Activated CD8-positive, alpha-beta T cell treated with anti-CD3 and anti-CD28 coated beads, Interleukin-2, amount 10 ng/mL, durations not matched to agents 7 days and 5 days (primary cell): ENCODE measurements at regions not wholly inside any gene's neighbourhood (a gene's known extent, or its start where the extent isn't known, plus 50 kb on each side); places are given as distances from the start of the nearest gene placed in this dataset.

ENCODE experiments used
- ATAC-seq: fragments of 150-1000 bp; cut with Tn5 transposase; one replicate; pipeline ENCODE4 v1.10.0; 2021; ENCODE audit warnings: moderate library complexity
- CTCF ChIA-PET: fragments of 350-600 bp; sonication (Branson Sonifier 250); formaldehyde crosslinking; loops from one replicate; lab custom pipeline; 2021; ENCODE audit warnings: antibody characterized with exemption; lab: Charles Lee
- POLR2A ChIA-PET: fragments of 350-600 bp; sonication (Branson Sonifier 250); formaldehyde crosslinking; loops from one replicate; lab custom pipeline; 2021; ENCODE audit warnings: antibody characterized with exemption; lab: Charles Lee
- DNase-seq: peaks from one replicate; pipeline ENCODE4 v3.0.0-alpha.2; 2020
- H3K27ac Mint-ChIP-seq: one replicate; pipeline ENCODE4 v1.8.0; 2021; ENCODE audit warnings: mild to moderate bottlenecking, mixed read lengths
- H3K27me3 Mint-ChIP-seq: one replicate; pipeline ENCODE4 v1.8.0; 2021; ENCODE audit warnings: low read depth, mixed read lengths
- H3K36me3 Mint-ChIP-seq: one replicate; pipeline ENCODE4 v1.8.0; 2021; ENCODE audit warnings: low read depth, mixed read lengths
- H3K4me1 Mint-ChIP-seq: one replicate; pipeline ENCODE4 v1.8.0; 2021; ENCODE audit warnings: low read depth, mixed read lengths
- H3K4me3 Mint-ChIP-seq: one replicate; pipeline ENCODE4 v1.8.0; 2021; ENCODE audit warnings: mild to moderate bottlenecking, mixed read lengths
- H3K9me3 Mint-ChIP-seq: one replicate; pipeline ENCODE4 v1.8.0; 2022; ENCODE audit warnings: mixed read lengths; ENCODE audit not compliant: insufficient read depth

DNA sequence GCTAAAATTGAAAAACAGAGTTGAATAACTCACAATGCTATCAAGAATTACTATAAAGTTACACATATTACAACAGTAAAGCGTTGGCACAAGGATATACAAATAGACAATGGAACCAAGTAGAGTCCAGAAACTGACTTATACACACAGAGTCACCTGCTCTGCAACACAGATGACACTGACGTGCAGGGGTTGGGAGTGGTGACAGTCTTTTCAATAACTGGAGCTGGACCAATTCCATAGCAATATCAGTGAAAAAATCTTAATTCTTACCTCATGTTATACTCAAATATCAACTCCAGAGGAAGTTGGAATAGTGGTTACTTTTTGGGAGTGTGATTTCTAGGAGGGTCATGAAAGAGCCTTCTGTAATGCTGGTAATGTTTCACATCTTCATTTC lies 62.5 kb upstream of the NPY start:
- no peaks in the 10 kb centered on the region for H3K9me3 Mint-ChIP-seq
- CTCF ChIA-PET: no interaction called here
- no peak for DNase-seq

DNA sequence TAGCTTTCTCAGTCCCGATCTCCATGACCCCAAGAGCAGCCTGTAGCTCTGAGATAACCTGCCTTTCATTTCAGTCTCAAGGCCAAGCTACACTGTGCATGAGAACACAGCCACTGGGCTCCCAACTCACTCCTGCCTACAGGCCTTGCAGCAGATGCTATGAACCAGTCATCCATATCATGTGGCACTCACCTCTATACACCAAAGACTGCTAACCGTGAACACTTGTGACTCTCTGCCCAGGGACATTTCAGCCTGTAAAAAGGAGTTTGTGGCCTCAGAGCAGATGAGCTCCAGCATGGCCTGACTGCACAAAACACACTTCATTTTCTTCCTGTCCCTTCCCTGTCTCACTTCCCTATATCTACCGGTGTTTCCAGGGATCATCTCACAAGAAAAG lies 56.9 kb upstream of the NPY start:
- no peak overlapping the region for H3K27ac Mint-ChIP-seq
- H3K4me1 Mint-ChIP-seq: peaks cover 15% of the 10 kb centered on the region
- ATAC-seq (peak; percentile 23), DNase-seq (no peak)
- peaks cover 19% of the 10 kb centered on the region for H3K27me3 Mint-ChIP-seq
- no peak overlapping the region for H3K4me3 Mint-ChIP-seq
- H3K9me3 Mint-ChIP-seq: no peaks in the 10 kb centered on the region
- CTCF ChIA-PET: no interaction called here
- POLR2A ChIA-PET: interaction anchor here (0.6 kb wide), 1 partner anchor 331 kb away, joined by 3 read pairs; no protein-coding TSS in a partner anchor
- H3K36me3 Mint-ChIP-seq: no peaks in the 10 kb centered on the region

More for the DNA sequence above, 62.5 kb upstream of the NPY start:
- no peak overlapping the region for H3K27ac Mint-ChIP-seq
- no peaks in the 10 kb centered on the region for H3K36me3 Mint-ChIP-seq
- no peaks in the 10 kb centered on the region for H3K4me1 Mint-ChIP-seq
- POLR2A ChIA-PET: no interaction called here
- H3K27me3 Mint-ChIP-seq: peaks cover 14% of the 10 kb centered on the region
- ATAC-seq: no peak
- no peak overlapping the region for H3K4me3 Mint-ChIP-seq

DNA sequence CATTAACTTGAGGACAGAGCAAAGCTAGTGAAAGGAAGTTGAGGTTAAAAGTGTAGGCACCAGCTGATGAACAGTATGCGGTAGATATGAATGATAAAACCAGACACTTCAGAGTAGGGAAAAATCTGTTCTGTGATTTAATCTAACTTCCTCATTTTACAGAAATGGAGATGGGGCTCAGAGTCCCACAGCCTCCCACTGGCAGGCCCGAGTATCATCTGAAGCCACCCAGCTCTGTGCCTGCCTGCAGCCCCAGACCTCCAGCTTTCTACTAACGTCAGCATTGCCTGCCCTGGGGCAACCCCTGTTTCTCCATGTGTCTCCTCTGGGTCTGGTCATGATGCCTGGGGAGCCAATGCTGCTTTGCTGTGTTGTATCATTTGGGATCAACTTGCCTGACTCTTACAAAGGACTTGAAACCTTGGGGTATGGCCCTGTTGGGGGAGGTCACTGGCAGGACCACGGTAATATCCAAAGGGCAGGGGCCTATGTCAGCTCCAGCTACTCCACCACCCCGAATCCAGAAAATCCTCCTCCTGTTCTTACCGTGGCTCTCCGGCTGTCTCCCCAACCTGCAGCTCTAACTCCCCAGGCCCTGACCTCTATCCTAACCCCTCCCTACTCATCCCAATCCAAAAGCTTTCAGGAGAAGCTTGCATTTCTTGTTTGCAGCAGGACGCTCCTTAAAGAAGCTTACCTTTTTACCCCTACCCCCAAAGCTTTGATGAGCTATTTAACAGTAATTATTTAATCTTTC lies 56.2 kb upstream of the NPY start:
- ChIA-PET CTCF (no interaction called here), POLR2A (interaction anchor here (0.6 kb wide), 1 partner anchor 332 kb away, joined by 3 read pairs; no protein-coding TSS in a partner anchor)
- Mint-ChIP-seq H3K9me3 (no peaks in the 10 kb centered on the region), H3K27ac (no peak overlapping the region), H3K36me3 (no peaks in the 10 kb centered on the region), H3K4me3 (no peak overlapping the region), H3K4me1 (peaks cover 15% of the 10 kb centered on the region), H3K27me3 (peaks cover 21% of the 10 kb centered on the region)
- ATAC-seq (peak; percentile 79), DNase-seq (peak; percentile 25)

DNA sequence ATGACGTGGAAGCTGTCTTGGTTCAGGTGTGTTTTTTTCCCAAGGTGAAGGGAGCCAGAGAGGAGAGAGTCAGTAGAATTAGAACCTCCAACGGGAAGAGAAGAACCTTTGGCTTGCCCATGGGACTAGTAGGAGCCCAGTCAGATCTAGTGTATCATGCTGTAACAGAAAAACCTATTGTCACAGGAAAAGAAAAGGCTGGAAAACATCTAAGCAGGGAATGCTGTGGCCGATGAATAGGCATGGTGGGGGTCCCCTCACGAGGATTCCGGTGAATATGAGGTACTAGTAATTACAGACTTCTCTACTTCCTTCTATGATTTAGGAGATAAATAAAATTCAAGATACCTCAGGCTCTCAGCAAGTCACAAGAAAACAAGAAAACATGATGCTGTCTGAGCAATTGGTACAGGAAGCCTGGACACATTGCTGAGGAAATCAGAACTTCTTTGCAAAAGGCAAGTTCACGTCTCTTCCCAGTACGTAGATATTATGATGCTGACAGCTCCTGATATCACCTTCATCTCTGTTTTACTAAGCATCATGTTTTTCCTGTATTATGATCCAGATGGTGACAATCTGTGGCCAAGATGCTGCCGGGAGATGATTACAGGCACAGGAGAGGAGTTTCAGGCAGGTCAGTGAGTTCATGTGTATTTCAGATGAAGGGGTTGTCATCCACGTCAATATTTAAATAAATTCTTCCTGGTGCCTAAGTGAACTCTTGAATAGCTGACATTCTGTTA lies 54.3 kb upstream of the NPY start:
- DNase-seq (no peak), ATAC-seq (no peak)
- H3K9me3 Mint-ChIP-seq: no peaks in the 10 kb centered on the region
- ChIA-PET POLR2A (no interaction called here), CTCF (no interaction called here)
- H3K4me1 Mint-ChIP-seq: peaks cover 15% of the 10 kb centered on the region
- no peak overlapping the region for H3K27ac Mint-ChIP-seq
- no peak overlapping the region for H3K4me3 Mint-ChIP-seq
- H3K27me3 Mint-ChIP-seq: peaks cover 20% of the 10 kb centered on the region
- H3K36me3 Mint-ChIP-seq: no peaks in the 10 kb centered on the region

DNA sequence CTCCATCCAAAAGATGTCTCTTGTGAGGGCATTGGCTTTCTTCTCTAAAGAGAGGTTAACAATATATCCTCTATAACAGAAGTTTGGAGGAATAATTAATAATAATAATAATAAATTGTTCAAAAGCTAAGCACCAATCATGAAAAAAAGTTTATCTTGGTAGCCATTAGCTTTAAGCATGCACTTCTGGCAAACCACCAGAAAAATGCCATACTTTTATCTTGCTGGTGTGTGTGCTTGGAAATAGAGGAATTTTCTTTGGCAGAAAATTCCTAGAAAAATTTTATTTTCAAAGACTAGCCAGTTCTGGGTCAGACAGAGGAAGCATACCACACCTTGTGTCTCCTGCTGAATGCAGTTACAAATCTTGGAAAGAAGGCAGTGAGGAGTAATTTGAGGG lies 52.5 kb upstream of the NPY start:
- peaks cover 15% of the 10 kb centered on the region for H3K4me1 Mint-ChIP-seq
- H3K36me3 Mint-ChIP-seq: no peaks in the 10 kb centered on the region
- ChIA-PET CTCF (no interaction called here), POLR2A (interaction anchor here (0.6 kb wide), 1 partner anchor 763 kb away, joined by 4 read pairs; no protein-coding TSS in a partner anchor)
- peaks cover 19% of the 10 kb centered on the region for H3K27me3 Mint-ChIP-seq
- H3K9me3 Mint-ChIP-seq: no peaks in the 10 kb centered on the region
- DNase-seq: no peak
- no peak overlapping the region for H3K27ac Mint-ChIP-seq
- no peak for ATAC-seq
- no peak overlapping the region for H3K4me3 Mint-ChIP-seq

DNA sequence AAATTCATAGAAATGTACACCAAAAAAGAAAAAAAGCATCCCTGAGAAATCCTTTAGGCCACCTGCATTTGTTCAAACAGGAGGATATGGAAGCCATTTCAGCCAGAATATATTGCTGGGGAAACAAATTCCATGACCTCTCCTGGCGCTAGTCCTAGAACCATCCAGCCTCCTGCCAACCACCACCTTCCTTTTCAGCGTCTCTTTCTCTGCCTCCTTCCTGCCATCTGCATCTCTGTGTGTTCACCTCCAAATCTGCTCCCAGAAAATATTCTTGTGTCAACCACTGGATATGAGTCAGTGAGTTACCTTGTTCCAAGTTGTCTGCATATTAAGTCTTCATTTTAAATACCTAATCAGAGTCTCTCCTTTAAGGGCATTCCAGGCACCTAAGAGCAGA lies 50.6 kb upstream of the NPY start:
- ChIA-PET CTCF (no interaction called here), POLR2A (no interaction called here)

More for the DNA sequence above, 50.6 kb upstream of the NPY start:
- Mint-ChIP-seq H3K4me1 (no peaks in the 10 kb centered on the region), H3K36me3 (no peaks in the 10 kb centered on the region), H3K27ac (no peak overlapping the region), H3K27me3 (peaks cover 21% of the 10 kb centered on the region), H3K4me3 (no peak overlapping the region), H3K9me3 (no peaks in the 10 kb centered on the region)
- ATAC-seq (no peak), DNase-seq (no peak)
